GM18861 (cell line): ENCODE measurements at regions not wholly inside any gene's neighbourhood (a gene's known extent, or its start where the extent isn't known, plus 50 kb on each side); places are given as distances from the start of the nearest gene placed in this dataset.

ENCODE experiments used
- ATAC-seq: cut with Tn5 transposase; IDR thresholded peaks from one replicate; pipeline ENCODE4 v1.9.1; 2021; ENCODE audit not compliant: unreplicated experiment

- no peak for ATAC-seq
Measured at GRCh38 chr13:89749888-89750287, 1597.6 kb upstream of the MIR17HG start.

GRCh38 chr13:89750371-89750770, 1597.1 kb upstream of the MIR17HG start:
- no peak for ATAC-seq

- ATAC-seq: no peak
Measured at GRCh38 chr13:89751432-89751930, 1596.0 kb upstream of the MIR17HG start.

GRCh38 chr13:89752394-89752793, 1595.1 kb upstream of the MIR17HG start:
- ATAC-seq: no peak

GRCh38 chr13:89755729-89756492, 1591.6 kb upstream of the MIR17HG start:
- no peak for ATAC-seq

GRCh38 chr13:89763005-89763404, 1584.5 kb upstream of the MIR17HG start:
- ATAC-seq: no peak

- no peak for ATAC-seq
Measured at GRCh38 chr13:89783221-89783755, 1564.2 kb upstream of the MIR17HG start.

- ATAC-seq: no peak
Measured at GRCh38 chr13:89784161-89784809, 1563.2 kb upstream of the MIR17HG start.

GRCh38 chr13:89786531-89786930, 1561.0 kb upstream of the MIR17HG start:
- no peak for ATAC-seq

- ATAC-seq: no peak
Measured at GRCh38 chr13:89790696-89791095, 1556.8 kb upstream of the MIR17HG start.

GRCh38 chr13:89791971-89792630, 1555.4 kb upstream of the MIR17HG start:
- no peak for ATAC-seq

GRCh38 chr13:89796196-89796595, 1551.3 kb upstream of the MIR17HG start:
- no peak for ATAC-seq

- ATAC-seq: no peak
Measured at GRCh38 chr13:89803839-89804238, 1543.6 kb upstream of the MIR17HG start.

- ATAC-seq: no peak
Measured at GRCh38 chr13:89806594-89806993, 1540.9 kb upstream of the MIR17HG start.

GRCh38 chr13:89812856-89813255, 1534.6 kb upstream of the MIR17HG start:
- no peak for ATAC-seq

GRCh38 chr13:89816404-89816803, 1531.1 kb upstream of the MIR17HG start:
- ATAC-seq: no peak

- no peak for ATAC-seq
Measured at GRCh38 chr13:89822467-89822866, 1525.0 kb upstream of the MIR17HG start.

- ATAC-seq: no peak
Measured at GRCh38 chr13:89827552-89827951, 1519.9 kb upstream of the MIR17HG start.

GRCh38 chr13:89828506-89828905, 1519.0 kb upstream of the MIR17HG start:
- ATAC-seq: no peak

GRCh38 chr13:89831157-89831556, 1516.3 kb upstream of the MIR17HG start:
- no peak for ATAC-seq

- no peak for ATAC-seq
Measured at GRCh38 chr13:89832827-89833226, 1514.7 kb upstream of the MIR17HG start.

- no peak for ATAC-seq
Measured at GRCh38 chr13:89843621-89844020, 1503.9 kb upstream of the MIR17HG start.
